NCI-H2227 (cell line): ENCODE measurements at regions not wholly inside any gene's neighbourhood (a gene's known extent, or its start where the extent isn't known, plus 50 kb on each side); places are given as distances from the start of the nearest gene placed in this dataset.
"Not testable (repeated sequence)": the region's sequence is repeated elsewhere in the genome, so short reads cannot be mapped to it uniquely, and the experiment has no call there.

ENCODE experiments used
- DNase-seq: peaks from one replicate; lab custom pipeline; 2025; ENCODE audit not compliant: unreplicated experiment; lab: John Stamatoyannopoulos, UW

DNA sequence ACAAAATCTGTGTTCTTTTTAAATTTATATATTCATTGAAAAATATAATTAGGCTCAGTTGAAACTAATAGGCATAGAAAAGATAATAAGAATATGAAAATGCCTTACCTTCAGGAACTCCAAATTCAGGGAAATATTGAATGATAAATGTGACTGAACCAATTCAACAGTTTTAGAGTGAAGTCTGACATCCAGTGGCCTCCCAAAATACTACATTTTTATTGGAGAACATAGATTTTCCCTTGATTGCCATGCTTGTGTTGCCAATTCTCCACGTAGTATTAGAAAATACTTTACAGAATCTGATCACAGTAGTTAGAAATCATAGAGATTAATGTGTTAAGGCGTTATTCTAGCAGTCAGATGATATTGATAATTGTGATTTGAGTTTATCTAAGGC lies 1246.7 kb downstream of the GATA3 start:
- DNase-seq, result no peak

DNA sequence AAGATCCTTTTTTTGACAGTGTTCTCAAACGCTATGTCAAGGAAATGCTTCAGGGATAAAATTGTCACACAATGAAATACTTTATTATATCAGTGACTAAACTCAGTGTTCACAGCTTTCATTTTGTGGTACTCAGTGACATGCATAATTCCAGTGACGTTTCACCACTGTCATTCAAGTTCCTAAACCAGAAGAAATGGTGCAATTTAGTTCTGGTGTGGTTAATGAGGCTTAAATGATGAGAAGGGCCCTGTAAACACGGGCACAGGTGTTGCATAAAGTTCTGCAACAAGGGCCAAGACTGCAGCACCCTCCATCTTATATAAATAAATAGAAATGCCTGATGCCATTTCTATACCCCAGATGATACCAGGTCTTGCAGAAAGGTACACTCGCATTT lies 1247.1 kb downstream of the GATA3 start:
- DNase-seq, result no peak

DNA sequence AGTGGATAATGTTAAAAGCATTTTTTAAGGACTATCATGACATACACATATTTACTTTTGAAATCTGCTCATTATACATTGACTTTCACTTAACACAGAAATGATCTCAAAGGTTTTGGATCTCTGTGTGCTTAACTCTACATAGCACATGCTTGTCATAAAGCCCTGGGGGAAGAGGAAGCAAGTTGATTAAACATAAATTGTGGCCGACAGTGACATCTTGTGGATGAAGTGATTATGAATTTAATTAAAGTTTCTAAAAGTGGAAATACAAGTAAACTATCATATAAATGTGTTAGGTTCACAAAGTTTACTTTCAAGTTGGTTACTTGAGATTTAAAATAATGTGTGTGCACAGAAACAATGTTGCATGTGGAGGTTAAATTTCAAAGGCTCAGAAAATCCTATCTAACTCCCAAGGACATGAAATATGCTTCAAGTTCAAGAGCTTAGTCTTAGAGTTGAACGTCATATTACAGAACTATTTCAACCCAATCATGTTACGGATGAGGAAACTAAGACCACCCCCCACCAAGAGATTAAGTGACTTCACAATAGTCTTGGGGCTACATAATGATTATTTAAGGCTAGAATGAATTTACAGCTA lies 1247.8 kb downstream of the GATA3 start:
- DNase-seq, result no peak

DNA sequence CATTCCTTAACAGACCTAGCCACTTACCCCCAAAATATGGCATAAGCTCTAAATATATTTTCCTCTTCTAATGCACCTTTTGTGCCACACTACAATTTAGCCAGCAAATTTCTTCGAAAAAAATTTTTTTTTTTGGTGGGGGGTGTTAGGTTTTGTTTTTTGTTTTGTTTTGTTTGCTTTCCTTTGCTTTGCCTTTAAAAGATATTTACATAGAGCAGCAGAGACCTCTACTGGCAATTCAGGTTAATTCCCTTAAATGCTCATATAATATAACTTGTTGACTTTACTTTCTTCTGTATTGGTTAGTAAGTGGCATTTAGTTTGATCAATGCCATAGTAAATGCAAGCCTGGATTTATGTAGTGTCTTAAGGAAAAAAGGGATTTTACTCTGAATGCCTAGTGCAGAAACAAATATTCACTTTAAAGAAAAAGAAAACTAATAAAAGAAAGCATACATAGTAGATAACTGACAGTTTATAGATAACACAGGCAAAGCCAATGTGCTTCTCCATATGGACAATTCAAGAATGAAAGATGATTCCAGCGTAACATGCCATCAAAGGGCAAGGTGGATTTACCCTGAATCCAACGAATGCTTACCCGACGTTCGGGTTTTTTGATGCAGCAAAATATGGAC lies 1250.6 kb downstream of the GATA3 start:
- DNase-seq, result no peak

DNA sequence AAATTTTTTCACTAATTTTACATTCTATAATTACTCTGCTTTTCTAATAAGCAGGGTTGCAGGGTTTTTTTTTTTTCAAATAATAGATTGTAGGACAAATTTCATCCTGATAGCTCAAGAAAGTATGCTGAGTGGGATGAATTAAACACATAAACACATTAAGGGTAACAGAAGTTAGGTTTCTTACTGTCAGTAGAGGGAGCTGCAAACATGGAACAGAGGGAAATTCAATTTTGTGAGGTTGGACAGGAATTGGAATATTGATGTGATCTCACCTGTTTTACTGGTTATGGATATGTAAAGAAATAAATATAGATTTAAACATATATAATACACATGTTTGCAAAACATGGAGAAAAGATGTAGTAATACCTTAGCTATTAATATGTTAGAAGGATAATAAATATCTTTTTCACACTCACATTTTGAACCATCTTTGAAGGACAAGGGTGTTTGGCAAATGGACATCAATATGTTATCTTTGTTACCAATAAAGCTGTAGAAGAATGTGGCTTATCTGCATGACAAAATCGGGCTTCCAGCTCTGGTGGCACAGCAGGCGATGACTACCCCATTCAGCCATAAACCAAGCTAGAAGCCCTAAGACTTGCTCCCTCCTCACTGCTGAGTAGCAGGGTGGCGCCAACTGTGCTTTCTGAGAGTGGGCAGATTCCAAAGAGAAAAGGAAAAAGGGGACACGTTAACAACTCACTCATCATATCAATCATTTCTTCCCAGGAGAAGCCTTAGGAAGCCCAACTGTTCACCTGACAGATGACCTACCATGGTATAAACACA lies 1257.4 kb downstream of the GATA3 start:
- no peak for DNase-seq

DNA sequence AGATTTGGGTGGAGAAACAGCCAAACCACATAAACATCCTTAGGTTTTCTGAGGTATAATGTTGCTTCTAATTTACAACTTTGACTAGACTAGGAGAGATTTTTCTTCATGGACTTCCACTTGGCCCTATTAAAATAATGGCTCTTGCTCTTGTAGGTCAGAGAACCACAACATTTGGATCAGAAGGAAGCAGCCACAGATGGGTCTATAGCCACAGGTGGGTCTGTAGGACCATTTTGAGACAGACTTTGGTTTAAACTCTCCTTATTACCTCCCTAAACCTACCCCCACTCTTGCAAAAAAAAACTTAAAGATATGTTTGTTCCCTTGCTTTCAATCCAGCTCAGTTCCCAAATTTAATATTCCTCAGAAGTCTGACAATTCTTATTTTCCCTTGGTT lies 1260.8 kb downstream of the GATA3 start:
- DNase-seq, result no peak

DNA sequence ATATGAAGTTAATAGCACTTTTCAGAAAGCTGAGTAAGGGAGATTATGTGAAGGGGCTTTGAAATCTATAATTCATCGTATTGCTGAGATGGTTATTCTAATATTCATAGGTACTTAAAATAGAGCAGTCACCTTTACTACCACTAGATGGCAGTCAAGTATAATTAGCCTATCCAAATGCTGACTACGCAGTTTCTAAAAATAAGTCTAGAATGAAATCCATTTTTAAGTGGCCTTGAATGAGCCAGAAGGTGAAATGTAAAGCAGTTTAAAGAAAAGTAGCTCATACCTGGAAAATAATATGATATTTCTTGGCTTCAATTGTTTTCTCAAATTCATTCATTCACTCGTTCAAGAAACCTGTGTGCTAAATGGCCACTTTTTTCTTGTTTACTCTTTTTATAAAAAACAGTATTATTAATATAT lies 1277.1 kb downstream of the GATA3 start:
- peak; percentile 1 for DNase-seq

DNA sequence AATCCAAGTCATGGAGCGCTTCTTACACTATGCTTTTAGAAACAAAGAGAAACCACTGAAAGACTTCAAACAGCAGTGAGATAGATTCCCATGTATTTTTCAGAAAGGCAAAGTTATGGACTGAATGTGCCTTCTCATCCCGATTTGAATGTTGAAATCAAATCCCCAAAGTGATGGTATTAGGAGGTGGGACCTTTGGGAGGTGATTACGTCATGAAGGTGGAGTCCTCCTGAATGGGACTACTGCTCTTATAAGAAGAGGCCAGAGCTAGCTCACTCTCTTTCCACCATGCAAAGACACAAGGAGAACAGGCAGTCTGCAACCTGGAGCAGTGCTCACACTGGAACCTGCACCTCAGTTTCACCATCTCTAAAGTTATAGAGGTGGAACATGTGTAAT lies 1279.8 kb downstream of the GATA3 start:
- no peak for DNase-seq

DNA sequence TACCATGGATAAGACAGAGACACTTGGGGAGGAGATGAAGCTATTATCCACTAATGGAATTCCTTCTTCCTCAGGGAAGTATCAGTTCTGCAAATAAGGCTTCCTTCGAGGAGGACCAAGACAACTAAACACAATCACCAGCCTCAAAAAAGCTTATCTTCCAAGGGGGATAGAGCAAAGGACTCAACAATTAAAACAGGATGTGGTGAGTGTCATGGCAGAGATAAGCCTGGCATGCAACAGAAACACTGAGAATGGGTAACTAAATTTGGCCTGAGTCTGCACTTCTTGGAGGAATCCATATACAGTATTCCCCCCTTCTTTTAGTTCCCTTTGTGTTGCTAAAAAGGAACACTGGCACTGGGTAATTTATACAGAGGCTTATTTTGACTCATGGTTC lies 1285.2 kb downstream of the GATA3 start:
- no peak for DNase-seq

DNA sequence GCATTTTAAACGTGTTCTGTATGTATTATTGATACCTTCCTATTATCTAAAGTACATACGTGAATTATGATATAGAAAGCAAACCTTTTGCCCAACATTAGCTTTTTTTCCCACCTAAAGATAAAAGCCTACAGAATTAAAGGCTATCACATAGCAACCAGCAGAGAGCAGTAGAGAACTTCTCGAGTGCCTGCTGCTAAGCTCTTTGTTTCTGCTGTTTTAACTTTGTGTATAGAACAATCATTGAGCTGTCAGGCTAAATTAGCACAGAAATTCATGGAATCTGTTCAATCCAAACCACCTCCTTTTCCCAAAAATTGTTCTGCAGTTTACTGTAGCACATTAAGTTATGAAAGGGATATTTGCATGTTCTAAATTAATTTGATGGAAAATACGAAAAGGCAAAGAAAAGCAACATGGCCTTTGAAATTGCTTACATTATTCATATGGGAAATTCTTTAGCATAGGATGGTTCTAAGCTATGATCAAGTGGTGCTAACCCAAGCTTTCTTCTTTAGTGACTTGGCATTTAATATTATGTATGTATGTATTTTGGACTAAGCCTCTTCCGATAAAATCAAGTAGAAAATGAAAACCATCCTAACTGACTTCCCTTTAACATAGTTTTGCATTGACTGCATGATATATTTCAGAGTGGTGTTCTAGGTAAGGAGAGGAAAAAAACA lies 1288.5 kb downstream of the GATA3 start:
- no peak for DNase-seq

DNA sequence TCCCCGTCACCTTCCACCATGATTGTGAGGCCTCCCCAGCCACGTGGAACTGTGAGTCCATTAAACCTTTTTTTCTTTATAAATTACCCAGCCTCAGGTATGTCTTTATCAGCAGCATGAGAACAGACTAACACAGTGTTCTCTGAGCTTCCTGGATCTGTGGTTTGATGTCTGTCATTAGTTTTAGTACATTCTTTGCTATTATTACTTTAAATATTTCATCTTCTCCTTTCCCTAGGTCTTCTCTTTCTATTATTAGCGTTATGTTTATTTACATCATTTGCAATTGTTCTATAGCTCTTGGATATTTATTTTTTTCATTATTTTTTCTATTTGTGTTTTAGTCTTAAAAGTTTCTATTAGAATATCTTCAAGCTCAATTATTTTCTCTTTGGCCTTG lies 1293.4 kb downstream of the GATA3 start:
- DNase-seq, result not testable (repeated sequence)

DNA sequence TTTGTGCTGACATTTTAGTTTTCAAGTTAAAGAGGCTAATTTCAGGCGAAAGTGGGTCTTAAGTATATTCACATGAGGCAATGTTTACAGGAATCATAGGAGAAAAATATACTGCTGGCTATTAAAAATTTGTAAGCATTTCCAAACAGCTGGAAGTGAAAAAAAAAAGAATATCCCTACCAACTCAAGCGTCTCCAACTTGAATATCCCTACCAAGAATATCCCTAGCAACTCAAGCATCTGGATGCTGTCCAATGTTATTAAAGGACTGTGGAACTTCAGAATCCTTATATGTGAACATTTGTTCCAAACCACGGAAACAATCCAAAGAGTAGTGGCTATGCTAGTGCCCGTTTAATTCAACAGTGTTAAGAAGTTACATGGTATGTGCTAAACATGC lies 1303.0 kb downstream of the GATA3 start:
- DNase-seq, result no peak

DNA sequence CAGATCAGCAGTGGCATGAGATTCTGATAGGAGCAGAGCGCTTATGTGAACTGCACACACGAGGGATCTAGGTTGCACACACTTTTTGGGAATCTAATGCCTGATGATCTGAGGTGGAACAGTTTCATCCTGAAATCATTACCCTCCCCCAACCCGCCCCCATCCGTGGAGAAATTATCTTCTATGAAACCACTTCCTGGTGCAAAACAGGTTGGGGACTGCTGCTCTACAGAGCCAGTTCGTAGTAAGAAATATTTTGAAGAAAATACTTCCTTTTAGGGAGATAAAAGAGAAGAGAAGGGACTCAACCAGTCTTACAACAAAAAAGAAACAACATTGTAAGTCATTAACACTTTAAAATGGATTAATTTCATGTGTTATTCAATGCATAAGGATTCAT lies 1308.2 kb downstream of the GATA3 start:
- no peak for DNase-seq

DNA sequence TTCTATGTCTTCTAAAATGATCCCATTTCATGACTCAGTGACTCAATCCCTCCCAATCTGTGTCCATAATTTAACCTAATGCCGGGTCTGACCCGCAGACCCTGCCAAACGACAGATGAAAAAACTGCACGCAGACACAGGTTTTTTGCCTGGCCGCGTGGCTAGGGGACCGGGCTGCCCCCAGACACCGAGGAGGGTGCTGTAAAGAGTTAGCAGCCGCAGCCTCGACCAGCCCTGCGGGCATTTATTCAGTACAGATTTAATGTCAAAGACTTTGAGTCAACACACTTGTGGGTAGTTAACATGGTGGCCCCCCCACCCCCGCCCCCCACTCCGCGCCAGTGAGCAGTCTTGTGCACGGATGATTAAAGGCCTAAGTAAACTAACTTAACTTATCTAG lies 1324.7 kb downstream of the GATA3 start:
- no peak for DNase-seq

DNA sequence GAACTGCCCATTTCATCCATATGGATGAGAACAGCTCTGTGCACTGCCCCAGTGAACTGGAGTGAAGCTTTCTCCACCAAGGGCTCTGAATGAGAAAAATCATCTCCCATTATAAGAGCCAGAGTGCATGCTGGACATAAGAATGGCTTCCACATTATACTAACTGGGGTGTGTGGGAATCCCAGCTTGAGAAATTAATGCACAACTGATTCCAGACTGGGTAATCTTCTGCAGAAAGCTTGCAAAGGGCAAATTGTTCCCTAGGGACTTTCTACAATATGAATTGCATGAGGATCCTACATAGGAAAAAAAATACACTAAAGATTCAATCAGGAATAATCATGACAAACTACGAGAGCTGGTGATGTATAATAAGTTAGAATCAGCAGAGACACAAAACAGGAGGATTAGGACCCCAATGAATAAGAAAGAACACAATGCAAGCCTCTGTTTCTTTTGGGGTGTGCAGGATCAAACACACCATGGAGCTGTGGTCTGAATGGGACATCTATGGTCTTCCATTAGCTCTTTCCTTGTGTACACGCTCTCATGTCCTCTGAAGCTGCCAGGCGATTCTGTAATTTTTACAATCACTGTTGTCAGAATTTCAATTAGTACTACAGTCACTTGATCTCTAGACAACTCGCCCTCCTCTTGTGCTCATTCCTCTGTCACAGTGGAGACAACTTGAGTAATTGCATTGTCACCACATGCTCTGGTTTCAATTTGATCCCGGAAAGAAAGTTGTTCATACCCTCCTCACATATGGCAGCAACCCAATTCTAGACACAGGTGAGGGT lies 1327.4 kb downstream of the GATA3 start:
- DNase-seq, result no peak

DNA sequence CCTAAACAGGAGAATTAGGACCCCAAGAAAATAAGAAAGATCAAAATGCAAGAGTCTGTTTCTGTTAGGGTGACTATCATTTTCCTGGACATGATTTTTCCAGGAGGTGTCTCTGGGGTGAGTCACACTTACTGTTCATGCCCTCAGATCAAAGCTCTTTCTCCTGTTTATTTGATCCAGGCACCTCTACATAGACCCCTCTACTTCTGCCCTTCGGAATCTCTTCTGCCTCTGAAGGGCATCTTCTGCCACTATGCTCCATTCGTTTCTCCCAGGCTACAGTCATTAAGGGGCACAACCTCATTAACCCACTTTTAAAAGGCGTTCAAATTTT lies 1328.0 kb downstream of the GATA3 start:
- no peak for DNase-seq

DNA sequence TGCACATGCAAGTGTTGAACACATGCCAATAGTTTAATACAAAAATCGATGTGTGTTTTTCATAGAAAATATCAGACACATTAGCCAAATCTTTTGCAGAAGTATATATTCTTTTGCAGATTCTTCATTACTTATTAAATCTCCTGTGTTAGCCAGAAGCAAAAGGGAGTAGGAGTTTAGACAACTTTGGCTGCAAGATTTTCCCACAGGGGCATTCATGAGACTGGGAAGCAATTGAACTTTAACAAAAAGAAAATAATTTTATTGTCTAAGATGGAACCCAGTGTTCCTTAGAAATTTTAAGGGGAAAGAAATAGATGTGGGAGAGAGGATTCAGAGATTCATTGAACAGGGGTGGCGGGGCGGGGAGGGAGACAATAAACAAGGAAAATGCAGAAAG lies 1336.0 kb downstream of the GATA3 start:
- no peak for DNase-seq

DNA sequence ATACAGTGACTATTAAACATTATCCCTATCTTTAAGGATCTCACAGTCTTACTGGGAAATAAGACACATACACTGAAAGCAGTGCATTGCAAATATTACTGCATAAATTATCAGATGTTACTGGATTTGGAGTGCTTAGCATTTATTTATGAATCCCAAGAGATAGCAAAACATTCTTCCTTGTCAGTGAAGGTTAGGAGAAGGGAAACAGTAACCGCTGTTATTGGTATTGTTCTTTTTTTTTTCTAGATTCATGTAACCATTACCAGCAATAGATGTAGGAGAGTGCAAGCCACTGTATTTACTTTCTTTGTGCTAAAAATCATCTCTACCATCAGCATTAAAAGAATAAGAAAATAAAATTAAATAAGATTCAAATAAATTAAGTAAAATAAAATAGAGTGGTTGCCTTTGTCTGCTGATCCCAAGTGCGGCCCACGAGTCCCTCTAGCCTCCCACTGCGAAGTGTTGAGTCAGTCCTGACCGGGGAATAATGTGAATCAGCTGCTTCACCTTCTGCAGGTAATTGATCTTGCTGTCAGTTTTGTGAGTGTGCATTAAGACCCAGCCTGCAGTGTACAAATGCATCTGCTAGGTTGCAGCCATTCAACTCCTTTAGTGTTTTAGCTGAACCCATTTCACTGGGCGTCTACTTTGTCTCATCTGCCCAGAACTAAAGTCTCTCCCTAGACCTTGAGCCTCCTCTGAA lies 1344.9 kb downstream of the GATA3 start:
- no peak for DNase-seq

DNA sequence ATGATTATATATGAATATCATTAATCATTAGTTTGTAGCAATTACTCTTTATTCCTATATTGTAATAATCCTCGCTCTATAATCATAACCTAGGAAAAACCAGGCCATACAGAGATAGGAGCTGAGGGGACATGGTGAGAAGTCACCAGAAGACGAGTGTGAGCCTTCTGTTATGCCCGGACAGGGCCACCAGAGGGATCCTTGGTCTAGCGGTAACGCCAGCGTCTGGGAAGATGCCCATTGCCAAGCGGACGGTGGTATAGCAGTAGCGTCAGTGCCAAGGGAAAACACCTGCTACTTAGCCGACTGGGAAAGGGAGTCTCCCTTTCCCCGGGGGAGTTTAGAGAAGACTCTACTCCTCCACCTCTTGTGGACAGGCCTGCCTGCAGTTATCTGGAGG lies 1347.6 kb downstream of the GATA3 start:
- DNase-seq, result not testable (repeated sequence)

DNA sequence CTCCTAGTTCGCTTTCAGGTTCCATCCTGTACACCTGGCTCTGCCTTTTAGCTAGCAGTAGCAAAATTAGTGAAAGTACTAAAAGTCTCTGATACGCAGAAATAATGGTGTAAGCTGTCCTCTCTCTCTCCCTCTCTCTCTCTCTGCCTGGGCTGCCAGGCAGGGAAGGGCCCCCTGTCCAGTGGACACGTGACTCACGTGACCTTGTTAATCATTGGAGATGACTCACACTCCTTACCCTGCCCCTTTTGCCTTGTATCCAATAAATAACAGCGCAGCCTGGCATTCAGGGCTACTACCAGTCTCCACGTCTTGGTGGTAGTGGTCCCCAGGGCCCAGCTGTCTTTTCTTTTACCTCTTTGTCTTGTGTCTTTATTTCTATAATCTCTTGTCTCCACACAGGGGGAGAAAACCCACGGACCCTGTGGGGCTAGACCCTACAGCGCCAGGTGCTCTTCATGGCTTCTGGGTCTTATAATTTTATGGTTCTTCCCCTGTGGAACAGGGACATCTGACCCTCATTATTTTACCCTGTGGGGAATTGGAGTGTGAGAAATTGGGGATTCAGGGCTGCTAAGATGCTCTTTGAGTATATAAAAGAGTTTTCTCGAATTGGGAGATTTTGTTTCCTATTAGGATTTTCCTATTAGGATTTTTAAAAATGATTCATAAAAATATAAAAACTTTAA lies 1348.2 kb downstream of the GATA3 start:
- DNase-seq, result not testable (repeated sequence)
